Endodermal cell (in vitro differentiated cells): ENCODE measurements at regions not wholly inside any gene's neighbourhood (a gene's known extent, or its start where the extent isn't known, plus 50 kb on each side); places are given as distances from the start of the nearest gene placed in this dataset.

ENCODE experiments used
- DNase-seq: peaks from one replicate; pipeline ENCODE4 v3.0.0-alpha.2; 2017
- H3K27ac ChIP-seq: 2 replicates; pipeline ENCODE4 v1.5.1; 2013; ENCODE audit warnings: mild to moderate bottlenecking, low read depth, low read length, moderate library complexity
- H3K27me3 ChIP-seq: 2 replicates; pipeline ENCODE4 v1.6.1; 2013; ENCODE audit warnings: mild to moderate bottlenecking, low read length, moderate library complexity; ENCODE audit not compliant: insufficient read depth, control insufficient read depth, poor library complexity, severe bottlenecking
- H3K36me3 ChIP-seq: 2 replicates; pipeline ENCODE4 v1.7.0; 2013; ENCODE audit warnings: mild to moderate bottlenecking, low read length, moderate library complexity; ENCODE audit not compliant: control insufficient read depth, insufficient read depth
- H3K4me1 ChIP-seq: one replicate; pipeline ENCODE4 v1.7.0; 2013; ENCODE audit warnings: low read length; ENCODE audit not compliant: control insufficient read depth, insufficient read depth
- H3K4me3 ChIP-seq: 2 replicates; pipeline ENCODE4 v1.5.1; 2013; ENCODE audit warnings: mild to moderate bottlenecking, low read length, moderate library complexity
- H3K9ac ChIP-seq: 2 replicates; pipeline ENCODE4 v1.6.1; 2013; ENCODE audit warnings: mild to moderate bottlenecking, low read length, moderate library complexity; ENCODE audit not compliant: poor library complexity, severe bottlenecking; ENCODE audit errors: extremely low read depth
- H3K9me3 ChIP-seq: 2 replicates; pipeline ENCODE4 v1.6.1; 2013; ENCODE audit warnings: mild to moderate bottlenecking, low read length, moderate library complexity; ENCODE audit not compliant: control insufficient read depth
- H3K27ac Mint-ChIP-seq: 2 replicates; pipeline ENCODE4 v1.8.0; 2020; ENCODE audit warnings: mixed read lengths
- H3K27me3 Mint-ChIP-seq: 2 replicates; pipeline ENCODE4 v1.8.0; 2021; ENCODE audit warnings: mild to moderate bottlenecking, mixed read lengths; ENCODE audit not compliant: insufficient read depth
- H3K36me3 Mint-ChIP-seq: 2 replicates; pipeline ENCODE4 v1.8.0; 2020; ENCODE audit warnings: low read depth, mixed read lengths
- H3K4me1 Mint-ChIP-seq: 2 replicates; pipeline ENCODE4 v1.8.0; 2020; ENCODE audit warnings: mixed read lengths
- H3K4me3 Mint-ChIP-seq: 2 replicates; pipeline ENCODE4 v1.8.0; 2020; ENCODE audit warnings: mild to moderate bottlenecking, moderate library complexity, mixed read lengths
- H3K9me3 Mint-ChIP-seq: 2 replicates; pipeline ENCODE4 v1.8.0; 2020; ENCODE audit warnings: mild to moderate bottlenecking, mixed read lengths
- WGBS, 2 experiments: methylation state at CpG; one replicate each; pipeline versions ENCODE4 v1.1.5 to v1.1.7; 2013; ENCODE audit warnings: missing lambda C conversion rate in 2 of 2, mixed read lengths in 1 of 2; ENCODE audit not compliant: insufficient coverage in 1 of 2, insufficient read length in 1 of 2; 5-methylcytosine and 5-hydroxymethylcytosine counted together
- TF ChIP-seq, protein P1 (sequence below): fragments of 200-600 bp; sonication (generic); conservative IDR thresholded peaks from 2 replicates; pipeline ENCODE4 v1.5.0; 2021; ENCODE audit warnings: antibody characterized with exemption, mild to moderate bottlenecking

DNA sequence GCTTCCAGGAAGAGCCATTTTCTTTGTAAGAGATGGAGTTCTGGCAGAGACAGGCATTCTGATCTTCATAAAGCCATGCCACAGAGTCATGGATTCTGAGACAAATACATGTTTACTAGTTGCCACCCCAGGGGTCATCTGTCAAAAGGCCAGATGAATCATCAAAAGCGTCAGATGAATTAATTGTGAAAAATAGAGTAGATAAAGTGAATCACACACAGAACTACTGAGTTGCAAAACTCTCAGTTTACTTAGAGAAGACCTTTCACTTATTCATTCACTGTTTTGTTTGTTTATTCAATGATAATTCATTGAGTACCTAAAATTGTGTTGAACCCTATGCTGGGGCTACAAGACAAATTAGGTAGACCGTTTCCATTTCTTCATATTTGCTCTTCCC lies 157.7 kb upstream of the SERPINE2 start:
- Mint-ChIP-seq H3K4me3 (no peak overlapping the region), H3K27ac (no peak overlapping the region), H3K36me3 (peaks cover 17% of the 10 kb centered on the region), H3K9me3 (peaks cover 19% of the 10 kb centered on the region), H3K27me3 (peaks cover under 1% of the 10 kb centered on the region), H3K4me1 (peaks cover 7% of the 10 kb centered on the region)
- TF ChIP-seq, protein P1, sequence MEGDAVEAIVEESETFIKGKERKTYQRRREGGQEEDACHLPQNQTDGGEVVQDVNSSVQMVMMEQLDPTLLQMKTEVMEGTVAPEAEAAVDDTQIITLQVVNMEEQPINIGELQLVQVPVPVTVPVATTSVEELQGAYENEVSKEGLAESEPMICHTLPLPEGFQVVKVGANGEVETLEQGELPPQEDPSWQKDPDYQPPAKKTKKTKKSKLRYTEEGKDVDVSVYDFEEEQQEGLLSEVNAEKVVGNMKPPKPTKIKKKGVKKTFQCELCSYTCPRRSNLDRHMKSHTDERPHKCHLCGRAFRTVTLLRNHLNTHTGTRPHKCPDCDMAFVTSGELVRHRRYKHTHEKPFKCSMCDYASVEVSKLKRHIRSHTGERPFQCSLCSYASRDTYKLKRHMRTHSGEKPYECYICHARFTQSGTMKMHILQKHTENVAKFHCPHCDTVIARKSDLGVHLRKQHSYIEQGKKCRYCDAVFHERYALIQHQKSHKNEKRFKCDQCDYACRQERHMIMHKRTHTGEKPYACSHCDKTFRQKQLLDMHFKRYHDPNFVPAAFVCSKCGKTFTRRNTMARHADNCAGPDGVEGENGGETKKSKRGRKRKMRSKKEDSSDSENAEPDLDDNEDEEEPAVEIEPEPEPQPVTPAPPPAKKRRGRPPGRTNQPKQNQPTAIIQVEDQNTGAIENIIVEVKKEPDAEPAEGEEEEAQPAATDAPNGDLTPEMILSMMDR: no peak
- Histone ChIP-seq H3K9me3 (peaks cover 48% of the 10 kb centered on the region), H3K4me3 (no peak overlapping the region), H3K36me3 (no peaks in the 10 kb centered on the region), H3K9ac (no peak overlapping the region), H3K4me1 (no peaks in the 10 kb centered on the region), H3K27me3 (no peaks in the 10 kb centered on the region), H3K27ac (no peak overlapping the region)
- DNase-seq: no peak
- 100% methylated on average over 1 of the region's 2 CpGs; no CpG with 5 or more reads in 1 of the 2 experiments for WGBS, 2 experiments

DNA sequence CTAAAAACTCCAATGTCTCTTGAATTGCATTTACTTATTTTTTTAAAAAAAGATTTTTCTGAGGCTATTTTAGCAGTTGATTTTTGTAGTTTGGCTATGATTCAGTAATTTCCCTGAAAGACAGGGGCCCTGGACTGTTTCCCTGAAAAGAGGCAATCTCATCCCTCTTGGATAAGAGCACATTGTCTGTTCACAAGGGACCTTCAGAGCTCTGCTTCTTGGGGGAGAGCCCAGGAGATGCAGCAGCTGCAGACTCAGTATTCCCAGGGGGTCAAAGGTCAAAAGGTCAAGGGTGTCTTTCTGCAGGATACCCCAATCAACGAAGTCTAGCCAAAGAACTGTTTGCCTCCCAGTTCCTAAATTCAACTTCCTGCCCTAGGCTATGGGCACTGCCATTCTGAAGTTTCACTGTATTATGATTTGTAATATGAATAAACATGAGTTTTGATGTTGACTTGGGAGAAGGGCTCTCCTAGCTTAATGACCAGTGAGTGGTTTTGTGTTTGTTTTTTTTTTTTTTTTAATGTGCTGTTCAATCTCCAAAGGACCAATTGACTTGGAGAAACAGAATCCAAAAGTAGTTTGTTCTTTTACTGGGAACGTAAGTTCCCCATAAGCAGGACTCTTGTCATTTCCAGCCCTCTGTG lies 157.0 kb upstream of the SERPINE2 start:
- no peak overlapping the region for H3K4me3 Mint-ChIP-seq
- Histone ChIP-seq H3K27ac (no peak overlapping the region), H3K4me3 (no peak overlapping the region), H3K4me1 (no peaks in the 10 kb centered on the region), H3K36me3 (no peaks in the 10 kb centered on the region), H3K9ac (no peak overlapping the region), H3K9me3 (peaks cover 43% of the 10 kb centered on the region), H3K27me3 (no peaks in the 10 kb centered on the region)
- TF ChIP-seq, protein P1: no peak
- no peak for DNase-seq
- WGBS, 2 experiments: 98% methylated on average over 2 of the region's 2 CpGs; no CpG with 5 or more reads in 1 of the 2 experiments
- H3K9me3 Mint-ChIP-seq: peaks cover 15% of the 10 kb centered on the region
- H3K4me1 Mint-ChIP-seq: peaks cover 7% of the 10 kb centered on the region
- H3K27ac Mint-ChIP-seq: no peak overlapping the region
- H3K27me3 Mint-ChIP-seq: no peaks in the 10 kb centered on the region
- H3K36me3 Mint-ChIP-seq: peaks cover 17% of the 10 kb centered on the region

DNA sequence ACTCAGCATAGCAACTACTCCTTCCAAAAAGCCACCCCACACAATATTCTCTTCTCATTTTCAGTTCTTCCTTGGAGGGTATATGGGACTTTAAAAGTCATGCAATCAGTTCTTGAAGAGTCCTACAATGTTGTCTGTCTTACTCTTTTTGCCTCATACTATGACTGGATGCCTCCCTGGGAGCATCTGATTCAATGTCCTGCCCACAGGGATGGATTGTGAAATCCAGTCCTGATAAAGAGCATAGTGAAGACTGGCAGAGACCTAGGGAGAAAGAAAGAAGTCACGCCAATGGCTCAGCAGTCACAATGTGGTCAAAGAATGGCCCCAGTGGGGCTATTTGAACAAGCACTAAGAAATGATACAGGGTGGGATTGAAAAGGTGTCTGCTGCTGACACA lies 155.1 kb upstream of the SERPINE2 start:
- no peaks in the 10 kb centered on the region for H3K36me3 ChIP-seq
- TF ChIP-seq, protein P1: no peak
- Mint-ChIP-seq H3K27me3 (no peaks in the 10 kb centered on the region), H3K36me3 (peaks cover 17% of the 10 kb centered on the region), H3K4me3 (no peak overlapping the region), H3K9me3 (peaks cover 15% of the 10 kb centered on the region), H3K27ac (no peak overlapping the region), H3K4me1 (peaks cover 7% of the 10 kb centered on the region)
- H3K9me3 ChIP-seq: peaks cover 45% of the 10 kb centered on the region
- WGBS, 2 experiments: 92 to 100% methylated on average over 1 of the region's 1 CpG
- DNase-seq: no peak
- H3K9ac ChIP-seq: no peak overlapping the region
- H3K27ac ChIP-seq: no peak overlapping the region
- H3K27me3 ChIP-seq: no peaks in the 10 kb centered on the region
- no peak overlapping the region for H3K4me3 ChIP-seq
- H3K4me1 ChIP-seq: no peaks in the 10 kb centered on the region
